ENCODE measurements at regions not wholly inside any gene's neighbourhood (a gene's known extent, or its start where the extent isn't known, plus 50 kb on each side); places are given as distances from the start of the nearest gene placed in this dataset.

DNA sequence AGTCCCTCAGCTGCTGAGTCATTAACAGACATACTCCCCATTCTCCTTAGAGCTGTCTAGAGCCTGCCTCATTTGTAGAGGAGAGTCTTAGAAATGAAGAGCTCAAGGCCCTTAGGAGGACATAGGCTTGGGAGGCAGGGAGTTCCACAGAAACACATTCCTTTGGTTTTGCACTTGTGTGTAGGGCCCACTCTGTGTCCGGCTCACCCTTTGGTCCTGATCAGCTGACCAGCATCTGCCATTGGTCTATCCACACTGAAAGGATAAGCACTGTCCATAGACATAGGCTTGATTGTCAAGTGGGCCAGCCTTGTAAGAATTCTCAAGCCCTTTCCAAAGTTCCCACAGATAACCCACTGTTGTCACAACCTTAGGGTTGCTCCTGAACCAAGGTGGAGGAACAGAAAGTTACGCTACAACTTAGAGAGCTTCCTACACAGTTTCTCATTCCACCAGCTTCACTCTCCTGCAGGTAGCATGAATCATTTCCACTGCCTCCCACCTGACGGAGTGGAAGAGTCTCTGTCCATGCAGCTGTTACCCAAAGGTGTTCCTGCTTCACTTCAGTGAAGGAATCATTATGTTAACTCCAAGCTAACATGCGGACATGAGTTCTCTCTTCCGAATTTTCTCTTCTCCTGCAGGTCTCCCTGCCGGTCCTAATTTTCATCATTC lies 96.1 kb downstream of the TNFSF18 start:
- TF ChIP-seq, protein P1, sequence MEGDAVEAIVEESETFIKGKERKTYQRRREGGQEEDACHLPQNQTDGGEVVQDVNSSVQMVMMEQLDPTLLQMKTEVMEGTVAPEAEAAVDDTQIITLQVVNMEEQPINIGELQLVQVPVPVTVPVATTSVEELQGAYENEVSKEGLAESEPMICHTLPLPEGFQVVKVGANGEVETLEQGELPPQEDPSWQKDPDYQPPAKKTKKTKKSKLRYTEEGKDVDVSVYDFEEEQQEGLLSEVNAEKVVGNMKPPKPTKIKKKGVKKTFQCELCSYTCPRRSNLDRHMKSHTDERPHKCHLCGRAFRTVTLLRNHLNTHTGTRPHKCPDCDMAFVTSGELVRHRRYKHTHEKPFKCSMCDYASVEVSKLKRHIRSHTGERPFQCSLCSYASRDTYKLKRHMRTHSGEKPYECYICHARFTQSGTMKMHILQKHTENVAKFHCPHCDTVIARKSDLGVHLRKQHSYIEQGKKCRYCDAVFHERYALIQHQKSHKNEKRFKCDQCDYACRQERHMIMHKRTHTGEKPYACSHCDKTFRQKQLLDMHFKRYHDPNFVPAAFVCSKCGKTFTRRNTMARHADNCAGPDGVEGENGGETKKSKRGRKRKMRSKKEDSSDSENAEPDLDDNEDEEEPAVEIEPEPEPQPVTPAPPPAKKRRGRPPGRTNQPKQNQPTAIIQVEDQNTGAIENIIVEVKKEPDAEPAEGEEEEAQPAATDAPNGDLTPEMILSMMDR (IDR thresholded peaks at IDR 0.05), result no peak
- DNase-seq (ENCODE audit: low spot score), result no peak
- H3K4me3 ChIP-seq, result no peak overlapping the region
- no peak overlapping the region for H3K27ac ChIP-seq

DNA sequence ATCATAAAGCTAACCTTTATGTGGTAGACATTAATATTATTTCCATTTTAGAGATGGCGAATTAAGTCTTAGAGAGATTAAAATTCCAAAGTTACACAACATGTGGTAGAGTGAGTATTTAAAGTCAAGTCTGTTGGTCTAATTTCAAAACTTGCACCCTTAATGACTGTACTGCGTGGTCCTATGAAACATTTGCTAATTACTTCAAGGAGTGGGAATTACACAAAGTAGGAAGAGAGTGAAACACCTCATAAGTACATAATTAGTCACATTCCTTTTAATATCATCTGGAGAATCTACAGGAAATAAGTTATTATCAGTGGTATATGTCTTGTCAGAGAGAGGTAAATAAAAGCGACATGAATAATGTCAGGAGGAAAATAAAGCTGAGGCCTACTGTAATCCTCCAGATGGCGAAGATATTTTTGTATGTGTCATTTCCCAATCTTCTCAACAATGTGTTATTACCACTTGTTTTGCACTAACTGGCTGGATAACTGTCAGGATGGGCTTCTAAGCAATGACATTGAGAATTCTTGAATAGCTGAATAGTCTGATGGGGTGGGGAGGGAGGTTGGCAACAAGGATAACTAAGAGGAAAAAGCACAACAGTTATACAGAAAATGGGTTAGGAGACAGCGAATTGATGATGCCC lies 95.5 kb downstream of the TNFSF18 start:
- Histone ChIP-seq H3K4me3 (no peak overlapping the region), H3K27ac (no peak overlapping the region)
- TF ChIP-seq, protein P1 (IDR thresholded peaks at IDR 0.05), result no peak
- DNase-seq (ENCODE audit: low spot score), result no peak

DNA sequence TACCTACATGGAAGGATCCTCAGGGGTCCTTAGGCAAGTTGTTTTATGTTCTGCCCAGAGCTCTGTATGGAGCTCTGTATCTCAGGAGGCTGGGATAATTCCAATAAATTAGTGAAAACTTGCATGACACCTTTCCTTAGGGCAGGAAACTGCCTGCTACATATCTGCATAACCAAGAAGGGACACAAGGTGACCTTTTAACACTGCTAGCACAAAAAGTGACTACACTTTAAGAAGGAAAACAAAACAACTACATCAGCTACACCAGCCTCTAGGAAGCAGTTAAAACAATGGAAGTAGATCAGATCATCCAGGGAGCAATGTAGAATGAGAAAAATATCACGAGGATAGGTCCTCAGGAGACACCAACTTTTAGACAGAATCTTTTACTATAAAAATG lies 93.9 kb downstream of the TNFSF18 start:
- Histone ChIP-seq H3K27ac (no peak overlapping the region), H3K4me3 (no peak overlapping the region)
- no peak for DNase-seq (ENCODE audit: low spot score)
- TF ChIP-seq, protein P1 (IDR thresholded peaks at IDR 0.05), result no peak

DNA sequence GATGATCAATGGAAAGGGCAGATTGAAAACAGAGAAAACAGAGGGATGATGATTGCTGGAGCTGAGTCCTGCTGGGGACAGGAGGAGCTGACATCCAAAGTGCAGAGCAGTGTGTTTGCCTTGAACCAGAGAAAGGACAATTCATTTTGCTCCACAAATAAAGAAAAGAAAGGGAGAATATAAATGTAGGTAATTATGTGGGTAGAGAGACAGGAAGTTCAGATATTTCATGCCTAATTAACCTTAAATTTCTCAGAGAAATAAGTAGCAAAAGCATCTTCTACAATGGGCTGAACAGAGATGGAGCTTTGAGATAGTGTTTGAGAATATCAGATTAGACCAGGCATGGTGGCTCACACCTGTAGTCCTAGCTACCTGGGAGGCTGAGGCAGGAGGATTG lies 93.2 kb downstream of the TNFSF18 start:
- no peak overlapping the region for H3K27ac ChIP-seq
- H3K4me3 ChIP-seq, result no peak overlapping the region
- no peak for DNase-seq (ENCODE audit: low spot score)
- TF ChIP-seq, protein P1 (IDR thresholded peaks at IDR 0.05), result no peak

DNA sequence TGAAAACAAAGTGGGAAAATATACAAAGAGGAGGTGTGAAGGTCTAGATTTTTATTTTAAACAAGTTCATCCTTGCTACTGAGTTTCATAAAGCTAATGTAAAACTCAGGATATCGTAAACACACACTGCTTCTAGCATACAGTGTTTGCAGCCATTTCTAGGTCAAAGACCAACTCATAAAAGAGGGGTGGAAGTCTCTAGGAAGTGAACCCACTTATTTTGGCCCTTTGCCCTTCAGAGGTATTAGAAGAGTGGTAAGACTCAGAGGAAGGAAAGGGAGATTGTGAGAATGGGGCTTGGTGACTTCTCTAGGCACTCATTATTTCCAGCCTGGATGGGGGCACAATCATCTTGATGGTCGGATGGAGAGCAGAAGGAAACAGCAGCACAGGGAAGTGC lies 91.2 kb downstream of the TNFSF18 start:
- H3K27ac ChIP-seq, result no peak overlapping the region
- TF ChIP-seq, protein P1 (IDR thresholded peaks at IDR 0.05), result no peak
- DNase-seq (ENCODE audit: low spot score), result no peak
- H3K4me3 ChIP-seq, result no peak overlapping the region

DNA sequence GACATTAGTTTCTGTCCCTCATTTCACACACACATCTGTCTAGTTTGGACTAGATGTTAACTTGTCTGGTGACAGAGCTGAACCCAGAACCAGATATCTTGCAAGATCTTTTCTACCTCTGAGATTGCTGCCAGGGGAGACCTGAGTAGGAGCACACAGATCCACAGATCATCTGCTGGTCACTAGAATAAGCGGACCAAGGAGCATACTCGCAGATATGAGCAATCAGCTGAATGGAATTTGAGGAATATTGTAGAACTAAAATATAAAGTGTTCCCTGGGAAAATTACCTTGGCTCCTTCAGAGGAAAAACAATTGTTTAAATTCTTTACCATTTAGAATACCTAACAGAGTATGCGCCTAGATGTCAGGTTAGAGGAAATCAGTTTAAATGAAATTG lies 90.7 kb downstream of the TNFSF18 start:
- no peak overlapping the region for H3K27ac ChIP-seq

More for the DNA sequence above, 90.7 kb downstream of the TNFSF18 start:
- DNase-seq (ENCODE audit: low spot score), result no peak
- TF ChIP-seq, protein P1 (IDR thresholded peaks at IDR 0.05), result no peak
- H3K4me3 ChIP-seq, result no peak overlapping the region
